ENCODE measurements at regions not wholly inside any gene's neighbourhood (a gene's known extent, or its start where the extent isn't known, plus 50 kb on each side); places are given as distances from the start of the nearest gene placed in this dataset.

- no peaks in the 10 kb centered on the region for H3K27me3 ChIP-seq (ENCODE audit: control insufficient read depth in 3 of 3, insufficient read depth in 3 of 3, low read length in 2 of 3)
- H3K4me1 ChIP-seq (ENCODE audit: control insufficient read depth in 5 of 5, insufficient read depth in 5 of 5, low read length in 5 of 5), result no peaks in the 10 kb centered on the region
- H3K9ac ChIP-seq (ENCODE audit: insufficient read depth in 1 of 2, low read length in 2 of 2), result no peak overlapping the region
- no peak overlapping the region for H3K4me3 ChIP-seq
- ATAC-seq (ENCODE audit: insufficient read depth, low FRiP score) (no peak), DNase-seq (no peak)
- no peaks in the 10 kb centered on the region for H3K9me3 ChIP-seq (ENCODE audit: control insufficient read depth in 4 of 4, insufficient read depth in 3 of 4, low read length in 3 of 4)
- no peak for TF ChIP-seq CTCF (IDR thresholded peaks at IDR 0.05; ENCODE audit: control extremely low read depth, extremely low read depth)
- WGBS, 2 donors, result 34 to 61% methylated on average over 1 of the region's 1 CpG
- no peak overlapping the region for H3K27ac ChIP-seq (ENCODE audit: low read depth in 1 of 2, low read length in 1 of 2)
- no peaks in the 10 kb centered on the region for H3K36me3 ChIP-seq (ENCODE audit: control insufficient read depth in 4 of 4, insufficient read depth in 4 of 4, low read length in 4 of 4)
Observed at GRCh38 chr7:118060692-118061091, 123.3 kb upstream of the LSM8 start.

- H3K9ac ChIP-seq (ENCODE audit: insufficient read depth in 1 of 2, low read length in 2 of 2), result no peak overlapping the region
- H3K27ac ChIP-seq (ENCODE audit: low read depth in 1 of 2, low read length in 1 of 2), result no peak overlapping the region
- no peak for ATAC-seq (ENCODE audit: insufficient read depth, low FRiP score)
- H3K4me3 ChIP-seq, result no peak overlapping the region
- no peaks in the 10 kb centered on the region for H3K27me3 ChIP-seq (ENCODE audit: control insufficient read depth in 3 of 3, insufficient read depth in 3 of 3, low read length in 2 of 3)
- H3K36me3 ChIP-seq (ENCODE audit: control insufficient read depth in 4 of 4, insufficient read depth in 4 of 4, low read length in 4 of 4), result no peaks in the 10 kb centered on the region
- H3K9me3 ChIP-seq (ENCODE audit: control insufficient read depth in 4 of 4, insufficient read depth in 3 of 4, low read length in 3 of 4), result no peaks in the 10 kb centered on the region
- TF ChIP-seq CTCF (IDR thresholded peaks at IDR 0.05; ENCODE audit: control extremely low read depth, extremely low read depth), result no peak
- no peaks in the 10 kb centered on the region for H3K4me1 ChIP-seq (ENCODE audit: control insufficient read depth in 5 of 5, insufficient read depth in 5 of 5, low read length in 5 of 5)
- DNase-seq, result no peak
- 69 to 70% methylated on average over 6 of the region's 6 CpGs for WGBS, 2 donors
Observed at GRCh38 chr7:118061386-118061785, 122.6 kb upstream of the LSM8 start.

GRCh38 chr7:118072893-118073674 is 110.9 kb upstream of the LSM8 start:
- ATAC-seq (ENCODE audit: insufficient read depth, low FRiP score) (no peak), DNase-seq (no peak)
- Histone ChIP-seq H3K9ac (ENCODE audit: insufficient read depth in 1 of 2, low read length in 2 of 2) (no peak overlapping the region), H3K27me3 (ENCODE audit: control insufficient read depth in 3 of 3, insufficient read depth in 3 of 3, low read length in 2 of 3) (no peaks in the 10 kb centered on the region), H3K9me3 (ENCODE audit: control insufficient read depth in 4 of 4, insufficient read depth in 3 of 4, low read length in 3 of 4) (no peaks in the 10 kb centered on the region), H3K4me1 (ENCODE audit: control insufficient read depth in 5 of 5, insufficient read depth in 5 of 5, low read length in 5 of 5) (peaks cover 0 to 12% (median 0%) of the 10 kb centered on the region in 5 donors), H3K36me3 (ENCODE audit: control insufficient read depth in 4 of 4, insufficient read depth in 4 of 4, low read length in 4 of 4) (no peaks in the 10 kb centered on the region), H3K27ac (ENCODE audit: low read depth in 1 of 2, low read length in 1 of 2) (no peak overlapping the region), H3K4me3 (no peak overlapping the region)
- WGBS, 2 donors, result 53 to 74% methylated on average over 5 of the region's 5 CpGs
- no peak for TF ChIP-seq CTCF (IDR thresholded peaks at IDR 0.05; ENCODE audit: control extremely low read depth, extremely low read depth)

- no peak for DNase-seq
- Histone ChIP-seq H3K4me3 (no peak overlapping the region), H3K4me1 (ENCODE audit: control insufficient read depth in 5 of 5, insufficient read depth in 5 of 5, low read length in 5 of 5) (peaks cover 0 to 12% (median 0%) of the 10 kb centered on the region in 5 donors), H3K9ac (ENCODE audit: insufficient read depth in 1 of 2, low read length in 2 of 2) (no peak overlapping the region), H3K9me3 (ENCODE audit: control insufficient read depth in 4 of 4, insufficient read depth in 3 of 4, low read length in 3 of 4) (no peaks in the 10 kb centered on the region), H3K36me3 (ENCODE audit: control insufficient read depth in 4 of 4, insufficient read depth in 4 of 4, low read length in 4 of 4) (no peaks in the 10 kb centered on the region), H3K27ac (ENCODE audit: low read depth in 1 of 2, low read length in 1 of 2) (no peak overlapping the region), H3K27me3 (ENCODE audit: control insufficient read depth in 3 of 3, insufficient read depth in 3 of 3, low read length in 2 of 3) (no peaks in the 10 kb centered on the region)
- TF ChIP-seq CTCF (IDR thresholded peaks at IDR 0.05; ENCODE audit: control extremely low read depth, extremely low read depth), result no peak
- WGBS, 2 donors, result 84 to 88% methylated on average over 2 of the region's 2 CpGs
- ATAC-seq (ENCODE audit: insufficient read depth, low FRiP score), result no peak
Observed at GRCh38 chr7:118075936-118076335, 108.0 kb upstream of the LSM8 start.

Data from lung (tissue), 11 donors.